Muscle layer of duodenum (tissue), 2 donors: ENCODE measurements at regions not wholly inside any gene's neighbourhood (a gene's known extent, or its start where the extent isn't known, plus 50 kb on each side); places are given as distances from the start of the nearest gene placed in this dataset.

Experiments
- H3K27ac ChIP-seq: one replicate; pipeline ENCODE4 v1.7.0; 2013; ENCODE audit warnings: mild to moderate bottlenecking, low read length
- H3K27me3 ChIP-seq: one replicate; pipeline ENCODE4 v1.7.0; 2013; ENCODE audit warnings: low read depth, mild to moderate bottlenecking, control low read depth, low read length
- H3K36me3 ChIP-seq, 2 donors: one replicate each; pipeline ENCODE4 v1.7.0; 2013; ENCODE audit warnings: low read length in 2 of 2, control low read depth in 1 of 2, mild to moderate bottlenecking in 1 of 2; ENCODE audit not compliant: insufficient read depth in 2 of 2, control insufficient read depth in 1 of 2
- H3K4me1 ChIP-seq, 2 donors: one replicate each; pipeline ENCODE4 v1.7.0; 2013; ENCODE audit warnings: low read length in 2 of 2, mild to moderate bottlenecking in 2 of 2, control low read depth in 1 of 2, moderate library complexity in 1 of 2; ENCODE audit not compliant: insufficient read depth in 2 of 2, control insufficient read depth in 1 of 2
- H3K4me3 ChIP-seq, 2 donors: one replicate each; pipeline ENCODE4 v1.7.0; 2013; ENCODE audit warnings: low read length in 2 of 2, low read depth in 1 of 2, mild to moderate bottlenecking in 1 of 2
- H3K9me3 ChIP-seq, 2 donors: one replicate each; pipeline ENCODE4 v1.7.0; 2013; ENCODE audit warnings: low read length in 2 of 2, control low read depth in 1 of 2, mild to moderate bottlenecking in 1 of 2; ENCODE audit not compliant: control insufficient read depth in 1 of 2
- donor health status: healthy.

- Histone ChIP-seq H3K27ac (no peak overlapping the region), H3K4me1 (no peaks in the 10 kb centered on the region), H3K36me3 (no peaks in the 10 kb centered on the region), H3K9me3 (no peaks in the 10 kb centered on the region), H3K4me3 (no peak overlapping the region), H3K27me3 (no peaks in the 10 kb centered on the region)
Measured at GRCh38 chr1:177569476-177569875, 398.7 kb downstream of the BRINP2 start.

- H3K4me3 ChIP-seq = no peak overlapping the region
- H3K9me3 ChIP-seq = no peaks in the 10 kb centered on the region
- no peaks in the 10 kb centered on the region for H3K4me1 ChIP-seq
- H3K36me3 ChIP-seq = no peaks in the 10 kb centered on the region
- H3K27ac ChIP-seq = no peak overlapping the region
- H3K27me3 ChIP-seq = no peaks in the 10 kb centered on the region
Measured at GRCh38 chr1:177568622-177569021, 397.9 kb downstream of the BRINP2 start.

GRCh38 chr1:177567393-177567792 is 396.6 kb downstream of the BRINP2 start:
- H3K4me1 ChIP-seq = no peaks in the 10 kb centered on the region
- H3K27me3 ChIP-seq = no peaks in the 10 kb centered on the region
- H3K36me3 ChIP-seq = no peaks in the 10 kb centered on the region
- no peaks in the 10 kb centered on the region for H3K9me3 ChIP-seq
- H3K4me3 ChIP-seq = no peak overlapping the region
- no peak overlapping the region for H3K27ac ChIP-seq

- Histone ChIP-seq H3K9me3 (no peaks in the 10 kb centered on the region), H3K4me3 (no peak overlapping the region), H3K27me3 (no peaks in the 10 kb centered on the region), H3K27ac (no peak overlapping the region), H3K36me3 (no peaks in the 10 kb centered on the region), H3K4me1 (no peaks in the 10 kb centered on the region)
Measured at GRCh38 chr1:177566495-177566894, 395.7 kb downstream of the BRINP2 start.

GRCh38 chr1:177561436-177561835 is 390.7 kb downstream of the BRINP2 start:
- Histone ChIP-seq H3K4me3 (no peak overlapping the region), H3K36me3 (no peaks in the 10 kb centered on the region), H3K27me3 (no peaks in the 10 kb centered on the region), H3K4me1 (no peaks in the 10 kb centered on the region), H3K9me3 (no peaks in the 10 kb centered on the region), H3K27ac (no peak overlapping the region)

- H3K4me1 ChIP-seq = no peaks in the 10 kb centered on the region
- no peak overlapping the region for H3K4me3 ChIP-seq
- H3K9me3 ChIP-seq = no peaks in the 10 kb centered on the region
Measured at GRCh38 chr1:177558372-177558771, 387.6 kb downstream of the BRINP2 start.

GRCh38 chr1:177556163-177556562 is 385.4 kb downstream of the BRINP2 start:
- H3K9me3 ChIP-seq = no peaks in the 10 kb centered on the region
- H3K36me3 ChIP-seq = no peaks in the 10 kb centered on the region
- no peak overlapping the region for H3K4me3 ChIP-seq
- no peaks in the 10 kb centered on the region for H3K27me3 ChIP-seq
- no peak overlapping the region for H3K27ac ChIP-seq
- H3K4me1 ChIP-seq = no peaks in the 10 kb centered on the region

More at GRCh38 chr1:177558372-177558771, 387.6 kb downstream of the BRINP2 start:
- H3K27me3 ChIP-seq = no peaks in the 10 kb centered on the region
- H3K27ac ChIP-seq = no peak overlapping the region
- H3K36me3 ChIP-seq = no peaks in the 10 kb centered on the region

GRCh38 chr1:177547200-177547599 is 376.4 kb downstream of the BRINP2 start:
- H3K27me3 ChIP-seq = no peaks in the 10 kb centered on the region
- no peaks in the 10 kb centered on the region for H3K36me3 ChIP-seq
- no peaks in the 10 kb centered on the region for H3K9me3 ChIP-seq
- H3K27ac ChIP-seq = no peak overlapping the region
- no peaks in the 10 kb centered on the region for H3K4me1 ChIP-seq
- H3K4me3 ChIP-seq = no peak overlapping the region

GRCh38 chr1:177546346-177546745 is 375.6 kb downstream of the BRINP2 start:
- Histone ChIP-seq H3K36me3 (no peaks in the 10 kb centered on the region), H3K4me3 (no peak overlapping the region), H3K4me1 (no peaks in the 10 kb centered on the region), H3K27me3 (no peaks in the 10 kb centered on the region), H3K9me3 (no peaks in the 10 kb centered on the region), H3K27ac (no peak overlapping the region)

- H3K9me3 ChIP-seq = no peaks in the 10 kb centered on the region
- no peaks in the 10 kb centered on the region for H3K36me3 ChIP-seq
- no peaks in the 10 kb centered on the region for H3K27me3 ChIP-seq
- no peak overlapping the region for H3K4me3 ChIP-seq
- H3K4me1 ChIP-seq = no peaks in the 10 kb centered on the region
- no peak overlapping the region for H3K27ac ChIP-seq
Measured at GRCh38 chr1:177526201-177526600, 355.4 kb downstream of the BRINP2 start.

- Histone ChIP-seq H3K4me1 (no peaks in the 10 kb centered on the region), H3K36me3 (no peaks in the 10 kb centered on the region), H3K27me3 (no peaks in the 10 kb centered on the region), H3K9me3 (no peaks in the 10 kb centered on the region), H3K27ac (no peak overlapping the region), H3K4me3 (no peak overlapping the region)
Measured at GRCh38 chr1:177525176-177525575, 354.4 kb downstream of the BRINP2 start.

GRCh38 chr1:177517546-177517945 is 346.8 kb downstream of the BRINP2 start:
- no peaks in the 10 kb centered on the region for H3K27me3 ChIP-seq
- H3K27ac ChIP-seq = no peak overlapping the region
- no peaks in the 10 kb centered on the region for H3K9me3 ChIP-seq
- no peak overlapping the region for H3K4me3 ChIP-seq
- no peaks in the 10 kb centered on the region for H3K36me3 ChIP-seq
- H3K4me1 ChIP-seq = no peaks in the 10 kb centered on the region
